ENCODE measurements at regions not wholly inside any gene's neighbourhood (a gene's known extent, or its start where the extent isn't known, plus 50 kb on each side); places are given as distances from the start of the nearest gene placed in this dataset.

DNA sequence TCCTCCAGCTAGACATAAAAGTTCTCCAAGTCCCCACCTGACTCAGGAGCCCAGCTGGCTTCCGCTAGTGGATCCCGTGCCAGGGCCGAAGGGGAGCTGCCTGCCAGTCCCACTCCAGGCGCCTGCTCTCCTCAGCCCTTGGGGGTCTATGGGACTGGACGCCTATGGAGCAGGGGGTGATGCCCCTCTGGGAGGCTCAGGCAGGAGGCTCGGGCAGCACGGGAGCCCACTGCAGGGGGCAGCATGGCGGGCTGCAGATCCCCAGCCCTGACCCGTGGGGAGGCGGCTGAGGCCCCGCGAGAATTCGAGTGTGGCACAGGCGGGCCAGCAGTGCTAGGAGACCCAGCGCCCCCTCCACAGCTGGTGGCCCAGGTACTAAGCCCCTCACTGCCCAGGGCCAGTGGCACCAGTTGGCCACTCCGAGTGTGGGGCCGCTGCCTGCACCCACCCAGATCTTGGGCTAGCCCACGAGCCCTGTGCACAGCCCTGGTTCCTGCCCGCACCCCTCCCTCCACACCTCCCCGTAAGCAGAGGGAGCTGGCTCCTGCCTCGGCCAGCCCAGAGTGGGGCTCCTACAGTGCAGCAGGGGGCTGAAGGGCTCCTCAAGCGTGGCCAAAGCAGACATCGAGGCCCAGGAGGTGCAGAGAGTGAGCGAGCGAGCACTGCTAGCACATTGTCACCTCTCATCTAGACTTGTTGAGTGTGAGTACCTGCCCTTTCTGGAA lies 221.3 kb upstream of the NSMCE3 start:
- Mint-ChIP-seq H3K4me1 (no peaks in the 10 kb centered on the region), H3K9me3 (peaks cover 10% of the 10 kb centered on the region), H3K36me3 (no peaks in the 10 kb centered on the region), H3K4me3 (no peak overlapping the region), H3K27ac (no peak overlapping the region), H3K27me3 (ENCODE audit: insufficient read depth, low read depth) (peaks cover 3% of the 10 kb centered on the region)
- Histone ChIP-seq H3K4me3 (no peak overlapping the region), H3K27ac (no peak overlapping the region), H3K4me2 (no peak overlapping the region), H3K4me1 (no peaks in the 10 kb centered on the region), H4K20me1 (ENCODE audit: low read depth) (no peaks in the 10 kb centered on the region), H3K27me3 (no peaks in the 10 kb centered on the region), H2AFZ (replicated peaks) (no peak overlapping the region), H3K9ac (no peak overlapping the region), H3K79me2 (ENCODE audit: low read depth) (no peaks in the 10 kb centered on the region), H3K36me3 (no peaks in the 10 kb centered on the region), H3F3A (ENCODE audit: low read depth) (no peaks in the 10 kb centered on the region), H3K9me3 (ENCODE audit: low read depth) (no peaks in the 10 kb centered on the region)
- DNase-seq (ENCODE audit: low spot score): no peak
- no peak for TF ChIP-seq EZH2phosphoT487 (IDR thresholded peaks at IDR 0.05)
- no peak for TF ChIP-seq EZH2 (IDR thresholded peaks at IDR 0.05)
- TF ChIP-seq CTCF (IDR thresholded peaks at IDR 0.05): no peak

DNA sequence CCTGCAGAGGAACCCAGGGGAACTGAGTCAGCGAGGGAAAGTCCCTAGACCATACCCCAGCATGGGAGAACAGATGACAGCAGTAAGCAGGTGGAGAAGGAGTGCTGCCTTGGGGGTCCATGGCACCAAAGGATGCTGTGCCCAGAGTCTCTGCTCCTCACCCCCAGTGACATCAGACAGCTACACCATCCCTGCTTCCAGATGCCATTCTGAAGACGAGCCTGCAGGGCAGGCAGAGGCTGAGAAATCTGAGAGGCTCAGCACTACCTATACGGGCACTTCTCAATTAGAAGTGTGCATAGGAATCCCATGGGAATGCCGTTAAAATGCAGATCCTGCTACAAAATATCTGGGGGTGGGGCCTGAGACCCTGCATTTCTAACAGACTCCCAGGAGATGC lies 211.3 kb upstream of the NSMCE3 start:
- Histone ChIP-seq H3K36me3 (no peaks in the 10 kb centered on the region), H2AFZ (replicated peaks) (no peak overlapping the region), H3K4me3 (no peak overlapping the region), H3F3A (ENCODE audit: low read depth) (no peaks in the 10 kb centered on the region), H3K9me3 (ENCODE audit: low read depth) (no peaks in the 10 kb centered on the region), H3K27ac (no peak overlapping the region), H3K9ac (no peak overlapping the region), H3K27me3 (no peaks in the 10 kb centered on the region), H4K20me1 (ENCODE audit: low read depth) (no peaks in the 10 kb centered on the region), H3K4me2 (no peak overlapping the region), H3K79me2 (ENCODE audit: low read depth) (no peaks in the 10 kb centered on the region), H3K4me1 (no peaks in the 10 kb centered on the region)
- no peak overlapping the region for H3K4me3 Mint-ChIP-seq
- DNase-seq (ENCODE audit: low spot score): no peak
- no peak for TF ChIP-seq CTCF (IDR thresholded peaks at IDR 0.05)
- peaks cover 2% of the 10 kb centered on the region for H3K27me3 Mint-ChIP-seq (ENCODE audit: insufficient read depth, low read depth)
- H3K36me3 Mint-ChIP-seq: no peaks in the 10 kb centered on the region
- peaks cover 5% of the 10 kb centered on the region for H3K4me1 Mint-ChIP-seq
- H3K9me3 Mint-ChIP-seq: no peaks in the 10 kb centered on the region
- H3K27ac Mint-ChIP-seq: no peak overlapping the region

- Histone ChIP-seq H2AFZ (replicated peaks) (no peak overlapping the region), H3K36me3 (no peaks in the 10 kb centered on the region), H3K4me1 (no peaks in the 10 kb centered on the region), H4K20me1 (ENCODE audit: low read depth) (no peaks in the 10 kb centered on the region), H3K27me3 (no peaks in the 10 kb centered on the region), H3K4me2 (no peak overlapping the region), H3K9ac (no peak overlapping the region), H3F3A (ENCODE audit: low read depth) (no peaks in the 10 kb centered on the region), H3K9me3 (ENCODE audit: low read depth) (no peaks in the 10 kb centered on the region), H3K4me3 (no peak overlapping the region), H3K79me2 (ENCODE audit: low read depth) (no peaks in the 10 kb centered on the region), H3K27ac (no peak overlapping the region)
- Mint-ChIP-seq H3K9me3 (no peaks in the 10 kb centered on the region), H3K4me3 (no peak overlapping the region), H3K4me1 (peaks cover 5% of the 10 kb centered on the region), H3K27ac (no peak overlapping the region), H3K36me3 (no peaks in the 10 kb centered on the region), H3K27me3 (ENCODE audit: insufficient read depth, low read depth) (peaks cover 2% of the 10 kb centered on the region)
- TF ChIP-seq CTCF (IDR thresholded peaks at IDR 0.05): no peak
- no peak for TF ChIP-seq EZH2 (IDR thresholded peaks at IDR 0.05)
- no peak for TF ChIP-seq EZH2phosphoT487 (IDR thresholded peaks at IDR 0.05)
- DNase-seq (ENCODE audit: low spot score): no peak
Measured at GRCh38 chr15:29480278-29480677, 210.7 kb upstream of the NSMCE3 start.
